C4-2B (cell line): ENCODE measurements at regions not wholly inside any gene's neighbourhood (a gene's known extent, or its start where the extent isn't known, plus 50 kb on each side); places are given as distances from the start of the nearest gene placed in this dataset.

Experiments
- ZFX ChIP-seq: fragments of 450-650 bp; IDR thresholded peaks from 2 replicates; pipeline ENCODE4 v1.6.1; 2017
- TF ChIP-seq, protein P1 (sequence below): fragments of 450-650 bp; conservative IDR thresholded peaks from 2 replicates; pipeline ENCODE4 v1.5.1; 2017; ENCODE audit warnings: mild to moderate bottlenecking

- TF ChIP-seq, protein P1, sequence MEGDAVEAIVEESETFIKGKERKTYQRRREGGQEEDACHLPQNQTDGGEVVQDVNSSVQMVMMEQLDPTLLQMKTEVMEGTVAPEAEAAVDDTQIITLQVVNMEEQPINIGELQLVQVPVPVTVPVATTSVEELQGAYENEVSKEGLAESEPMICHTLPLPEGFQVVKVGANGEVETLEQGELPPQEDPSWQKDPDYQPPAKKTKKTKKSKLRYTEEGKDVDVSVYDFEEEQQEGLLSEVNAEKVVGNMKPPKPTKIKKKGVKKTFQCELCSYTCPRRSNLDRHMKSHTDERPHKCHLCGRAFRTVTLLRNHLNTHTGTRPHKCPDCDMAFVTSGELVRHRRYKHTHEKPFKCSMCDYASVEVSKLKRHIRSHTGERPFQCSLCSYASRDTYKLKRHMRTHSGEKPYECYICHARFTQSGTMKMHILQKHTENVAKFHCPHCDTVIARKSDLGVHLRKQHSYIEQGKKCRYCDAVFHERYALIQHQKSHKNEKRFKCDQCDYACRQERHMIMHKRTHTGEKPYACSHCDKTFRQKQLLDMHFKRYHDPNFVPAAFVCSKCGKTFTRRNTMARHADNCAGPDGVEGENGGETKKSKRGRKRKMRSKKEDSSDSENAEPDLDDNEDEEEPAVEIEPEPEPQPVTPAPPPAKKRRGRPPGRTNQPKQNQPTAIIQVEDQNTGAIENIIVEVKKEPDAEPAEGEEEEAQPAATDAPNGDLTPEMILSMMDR, result no peak
- no peak for TF ChIP-seq ZFX
These were observed 417.8 kb downstream of the EFNB2 start for GRCh38 chr13:106117640-106118039.
